ENCODE measurements at regions not wholly inside any gene's neighbourhood (a gene's known extent, or its start where the extent isn't known, plus 50 kb on each side); places are given as distances from the start of the nearest gene placed in this dataset.
A peak's percentile ranks its signal among the peaks of the same experiment; 100 is the strongest.

- no peaks in the 10 kb centered on the region for H3K27me3 ChIP-seq (ENCODE audit: insufficient read depth, low read length, poor library complexity, severe bottlenecking)
- no peaks in the 10 kb centered on the region for H3K9me3 ChIP-seq (ENCODE audit: low read length)
- Mint-ChIP-seq H3K27me3 (peaks cover 4 to 8% of the 10 kb centered on the region in 2 donors), H3K9me3 (peaks cover 0 to 2% (median 0%) of the 10 kb centered on the region in 5 donors), H3K4me3 (no peak overlapping the region), H3K36me3 (peaks cover 0 to 6% (median 0%) of the 10 kb centered on the region in 3 donors), H3K27ac (no peak overlapping the region), H3K4me1 (peaks cover 0 to 5% (median 3%) of the 10 kb centered on the region in 3 donors)
- ChIA-PET POLR2A (no interaction called here), CTCF (no interaction called here)
- no peak overlapping the region for H3K27ac ChIP-seq (ENCODE audit: low read depth, low read length)
- no peak for DNase-seq
- no peak overlapping the region for H3K4me3 ChIP-seq (ENCODE audit: low read length)
- H3K36me3 ChIP-seq (ENCODE audit: insufficient read depth, low read length), result no peaks in the 10 kb centered on the region
- no peaks in the 10 kb centered on the region for H3K4me1 ChIP-seq (ENCODE audit: insufficient read depth, low read length)
Measured at GRCh38 chr19:20334760-20335159, 167.7 kb downstream of the ZNF486 start.

GRCh38 chr19:20333508-20333907 lies 166.5 kb downstream of the ZNF486 start:
- H3K36me3 ChIP-seq (ENCODE audit: insufficient read depth, low read length), result no peaks in the 10 kb centered on the region
- no peaks in the 10 kb centered on the region for H3K27me3 ChIP-seq (ENCODE audit: insufficient read depth, low read length, poor library complexity, severe bottlenecking)
- CTCF ChIA-PET, result no interaction called here
- no peaks in the 10 kb centered on the region for H3K4me1 ChIP-seq (ENCODE audit: insufficient read depth, low read length)
- Mint-ChIP-seq H3K27me3 (peaks cover 4 to 8% of the 10 kb centered on the region in 2 donors), H3K36me3 (peaks cover 0 to 6% (median 0%) of the 10 kb centered on the region in 3 donors), H3K4me3 (no peak overlapping the region), H3K27ac (peak overlapping the region in 1 of 8 donors; percentile 8), H3K4me1 (peaks cover 0 to 5% (median 3%) of the 10 kb centered on the region in 3 donors), H3K9me3 (peaks cover 0 to 2% (median 0%) of the 10 kb centered on the region in 5 donors)
- peak in 2 of 5 donors; percentile 3 to 17 for DNase-seq
- H3K27ac ChIP-seq (ENCODE audit: low read depth, low read length), result no peak overlapping the region
- no peak overlapping the region for H3K4me3 ChIP-seq (ENCODE audit: low read length)
- POLR2A ChIA-PET, result no interaction called here
- H3K9me3 ChIP-seq (ENCODE audit: low read length), result no peaks in the 10 kb centered on the region

- no peak for DNase-seq
- Histone ChIP-seq H3K9me3 (ENCODE audit: low read length) (no peaks in the 10 kb centered on the region), H3K36me3 (ENCODE audit: insufficient read depth, low read length) (no peaks in the 10 kb centered on the region), H3K4me3 (ENCODE audit: low read length) (no peak overlapping the region), H3K27ac (ENCODE audit: low read depth, low read length) (no peak overlapping the region), H3K27me3 (ENCODE audit: insufficient read depth, low read length, poor library complexity, severe bottlenecking) (no peaks in the 10 kb centered on the region), H3K4me1 (ENCODE audit: insufficient read depth, low read length) (no peaks in the 10 kb centered on the region)
- no peak overlapping the region for H3K4me3 Mint-ChIP-seq
- no peak overlapping the region for H3K27ac Mint-ChIP-seq
- no peaks in the 10 kb centered on the region for H3K27me3 Mint-ChIP-seq
- ChIA-PET POLR2A (no interaction called here), CTCF (no interaction called here)
- no peaks in the 10 kb centered on the region for H3K4me1 Mint-ChIP-seq
- no peaks in the 10 kb centered on the region for H3K9me3 Mint-ChIP-seq
- no peaks in the 10 kb centered on the region for H3K36me3 Mint-ChIP-seq
Measured at GRCh38 chr19:20325151-20325550, 158.1 kb downstream of the ZNF486 start.

GRCh38 chr19:20321139-20321763 lies 154.2 kb downstream of the ZNF486 start:
- H3K36me3 ChIP-seq (ENCODE audit: insufficient read depth, low read length), result no peaks in the 10 kb centered on the region
- CTCF ChIA-PET, result interaction anchor here (0.6 kb wide), 1 partner anchor 216 kb away, joined by 3 read pairs; no protein-coding TSS in a partner anchor
- H3K9me3 Mint-ChIP-seq, result no peaks in the 10 kb centered on the region
- peak overlapping the region in 1 of 8 donors; percentile 8 for H3K27ac Mint-ChIP-seq
- no peaks in the 10 kb centered on the region for H3K27me3 ChIP-seq (ENCODE audit: insufficient read depth, low read length, poor library complexity, severe bottlenecking)
- H3K4me3 ChIP-seq (ENCODE audit: low read length), result no peak overlapping the region
- no peaks in the 10 kb centered on the region for H3K4me1 ChIP-seq (ENCODE audit: insufficient read depth, low read length)
- no peak overlapping the region for H3K4me3 Mint-ChIP-seq
- no peaks in the 10 kb centered on the region for H3K9me3 ChIP-seq (ENCODE audit: low read length)
- DNase-seq, result no peak
- no peaks in the 10 kb centered on the region for H3K36me3 Mint-ChIP-seq
- peaks cover 0 to 3% of the 10 kb centered on the region in 2 donors for H3K27me3 Mint-ChIP-seq
- H3K4me1 Mint-ChIP-seq, result no peaks in the 10 kb centered on the region
- H3K27ac ChIP-seq (ENCODE audit: low read depth, low read length), result no peak overlapping the region
- POLR2A ChIA-PET, result no interaction called here

GRCh38 chr19:20320191-20320590 lies 153.2 kb downstream of the ZNF486 start:
- no peaks in the 10 kb centered on the region for H3K36me3 Mint-ChIP-seq
- no peaks in the 10 kb centered on the region for H3K9me3 Mint-ChIP-seq
- no peaks in the 10 kb centered on the region for H3K4me1 Mint-ChIP-seq
- ChIA-PET POLR2A (no interaction called here), CTCF (no interaction called here)
- H3K27me3 Mint-ChIP-seq, result peaks cover 0 to 7% of the 10 kb centered on the region in 2 donors
- no peak overlapping the region for H3K27ac Mint-ChIP-seq
- H3K9me3 ChIP-seq (ENCODE audit: low read length), result no peaks in the 10 kb centered on the region
- H3K27me3 ChIP-seq (ENCODE audit: insufficient read depth, low read length, poor library complexity, severe bottlenecking), result no peaks in the 10 kb centered on the region
- H3K36me3 ChIP-seq (ENCODE audit: insufficient read depth, low read length), result no peaks in the 10 kb centered on the region
- no peak overlapping the region for H3K4me3 Mint-ChIP-seq
- no peak overlapping the region for H3K4me3 ChIP-seq (ENCODE audit: low read length)
- DNase-seq, result no peak
- H3K4me1 ChIP-seq (ENCODE audit: insufficient read depth, low read length), result no peaks in the 10 kb centered on the region
- H3K27ac ChIP-seq (ENCODE audit: low read depth, low read length), result no peak overlapping the region

GRCh38 chr19:20318616-20319015 lies 151.6 kb downstream of the ZNF486 start:
- ChIA-PET CTCF (no interaction called here), POLR2A (no interaction called here)
- H3K4me3 Mint-ChIP-seq, result no peak overlapping the region
- Histone ChIP-seq H3K4me3 (ENCODE audit: low read length) (no peak overlapping the region), H3K27ac (ENCODE audit: low read depth, low read length) (no peak overlapping the region), H3K27me3 (ENCODE audit: insufficient read depth, low read length, poor library complexity, severe bottlenecking) (no peaks in the 10 kb centered on the region), H3K4me1 (ENCODE audit: insufficient read depth, low read length) (no peaks in the 10 kb centered on the region), H3K36me3 (ENCODE audit: insufficient read depth, low read length) (no peaks in the 10 kb centered on the region), H3K9me3 (ENCODE audit: low read length) (no peaks in the 10 kb centered on the region)
- H3K36me3 Mint-ChIP-seq, result no peaks in the 10 kb centered on the region
- no peaks in the 10 kb centered on the region for H3K4me1 Mint-ChIP-seq
- peaks cover 0 to 11% of the 10 kb centered on the region in 2 donors for H3K27me3 Mint-ChIP-seq
- no peak for DNase-seq
- no peak overlapping the region for H3K27ac Mint-ChIP-seq
- no peaks in the 10 kb centered on the region for H3K9me3 Mint-ChIP-seq

- Histone ChIP-seq H3K27me3 (ENCODE audit: insufficient read depth, low read length, poor library complexity, severe bottlenecking) (no peaks in the 10 kb centered on the region), H3K9me3 (ENCODE audit: low read length) (no peaks in the 10 kb centered on the region), H3K4me1 (ENCODE audit: insufficient read depth, low read length) (no peaks in the 10 kb centered on the region), H3K27ac (ENCODE audit: low read depth, low read length) (no peak overlapping the region), H3K36me3 (ENCODE audit: insufficient read depth, low read length) (no peaks in the 10 kb centered on the region), H3K4me3 (ENCODE audit: low read length) (no peak overlapping the region)
- DNase-seq, result no peak
- peaks cover 0 to 3% (median 0%) of the 10 kb centered on the region in 5 donors for H3K9me3 Mint-ChIP-seq
- H3K27ac Mint-ChIP-seq, result no peak overlapping the region
- ChIA-PET POLR2A (no interaction called here), CTCF (interaction anchor here (1.0 kb wide), 1 partner anchor 24 kb away, joined by 3 read pairs; no protein-coding TSS in a partner anchor)
- no peaks in the 10 kb centered on the region for H3K36me3 Mint-ChIP-seq
- H3K27me3 Mint-ChIP-seq, result peaks cover 3 to 15% of the 10 kb centered on the region in 2 donors
- no peaks in the 10 kb centered on the region for H3K4me1 Mint-ChIP-seq
- no peak overlapping the region for H3K4me3 Mint-ChIP-seq
Measured at GRCh38 chr19:20315543-20315942, 148.5 kb downstream of the ZNF486 start.

GRCh38 chr19:20313894-20314293 lies 146.9 kb downstream of the ZNF486 start:
- Mint-ChIP-seq H3K9me3 (peaks cover 0 to 3% (median 0%) of the 10 kb centered on the region in 5 donors), H3K27me3 (peaks cover 3 to 13% of the 10 kb centered on the region in 2 donors), H3K4me1 (no peaks in the 10 kb centered on the region), H3K4me3 (no peak overlapping the region), H3K27ac (no peak overlapping the region), H3K36me3 (no peaks in the 10 kb centered on the region)
- Histone ChIP-seq H3K4me1 (ENCODE audit: insufficient read depth, low read length) (no peaks in the 10 kb centered on the region), H3K27me3 (ENCODE audit: insufficient read depth, low read length, poor library complexity, severe bottlenecking) (no peaks in the 10 kb centered on the region), H3K4me3 (ENCODE audit: low read length) (no peak overlapping the region), H3K36me3 (ENCODE audit: insufficient read depth, low read length) (no peaks in the 10 kb centered on the region), H3K9me3 (ENCODE audit: low read length) (no peaks in the 10 kb centered on the region), H3K27ac (ENCODE audit: low read depth, low read length) (no peak overlapping the region)
- no peak for DNase-seq
- POLR2A ChIA-PET, result no interaction called here
- CTCF ChIA-PET, result no interaction called here
